ENCODE measurements at regions not wholly inside any gene's neighbourhood (a gene's known extent, or its start where the extent isn't known, plus 50 kb on each side); places are given as distances from the start of the nearest gene placed in this dataset.

DNA sequence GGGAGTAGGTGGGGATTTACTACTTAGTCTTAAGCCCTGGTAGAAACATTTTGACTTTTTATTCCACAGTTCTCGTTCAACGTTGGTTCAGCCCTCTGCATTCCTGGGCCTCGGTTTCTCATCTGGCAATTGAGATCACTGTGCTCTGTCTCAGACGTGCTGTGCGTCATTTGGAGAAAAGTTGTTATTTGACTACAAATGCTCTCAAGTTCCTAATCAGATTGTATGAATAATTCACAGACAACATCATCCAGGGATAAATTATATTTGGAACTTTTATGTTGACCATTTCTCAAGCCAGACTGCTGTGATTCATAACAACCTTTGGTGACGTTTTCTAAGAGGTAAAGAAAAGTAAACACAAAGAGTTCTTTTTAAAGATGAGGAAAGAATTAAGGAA is 69.2 kb downstream of the BLID start:
- DNase-seq: no peak
- Mint-ChIP-seq H3K36me3 (ENCODE audit: insufficient read depth, unreplicated experiment) (no peaks in the 10 kb centered on the region), H3K27me3 (ENCODE audit: unreplicated experiment) (peaks cover 58% of the 10 kb centered on the region), H3K4me1 (ENCODE audit: low read depth, unreplicated experiment) (no peaks in the 10 kb centered on the region), H3K27ac (ENCODE audit: unreplicated experiment) (no peak overlapping the region), H3K4me3 (ENCODE audit: low read depth, unreplicated experiment) (no peak overlapping the region), H3K9me3 (ENCODE audit: low read depth, unreplicated experiment) (peaks cover 8% of the 10 kb centered on the region)
- no TSS peak for BruUV-seq (replicated peaks)
- CTCF ChIA-PET: no interaction called here
- intact Hi-C loops (cut with micrococcal nuclease; ENCODE audit: unreplicated experiment): no loop called here
- TF ChIP-seq, protein P1, sequence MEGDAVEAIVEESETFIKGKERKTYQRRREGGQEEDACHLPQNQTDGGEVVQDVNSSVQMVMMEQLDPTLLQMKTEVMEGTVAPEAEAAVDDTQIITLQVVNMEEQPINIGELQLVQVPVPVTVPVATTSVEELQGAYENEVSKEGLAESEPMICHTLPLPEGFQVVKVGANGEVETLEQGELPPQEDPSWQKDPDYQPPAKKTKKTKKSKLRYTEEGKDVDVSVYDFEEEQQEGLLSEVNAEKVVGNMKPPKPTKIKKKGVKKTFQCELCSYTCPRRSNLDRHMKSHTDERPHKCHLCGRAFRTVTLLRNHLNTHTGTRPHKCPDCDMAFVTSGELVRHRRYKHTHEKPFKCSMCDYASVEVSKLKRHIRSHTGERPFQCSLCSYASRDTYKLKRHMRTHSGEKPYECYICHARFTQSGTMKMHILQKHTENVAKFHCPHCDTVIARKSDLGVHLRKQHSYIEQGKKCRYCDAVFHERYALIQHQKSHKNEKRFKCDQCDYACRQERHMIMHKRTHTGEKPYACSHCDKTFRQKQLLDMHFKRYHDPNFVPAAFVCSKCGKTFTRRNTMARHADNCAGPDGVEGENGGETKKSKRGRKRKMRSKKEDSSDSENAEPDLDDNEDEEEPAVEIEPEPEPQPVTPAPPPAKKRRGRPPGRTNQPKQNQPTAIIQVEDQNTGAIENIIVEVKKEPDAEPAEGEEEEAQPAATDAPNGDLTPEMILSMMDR (IDR thresholded peaks at IDR 0.05; ENCODE audit: unreplicated experiment): no peak

DNA sequence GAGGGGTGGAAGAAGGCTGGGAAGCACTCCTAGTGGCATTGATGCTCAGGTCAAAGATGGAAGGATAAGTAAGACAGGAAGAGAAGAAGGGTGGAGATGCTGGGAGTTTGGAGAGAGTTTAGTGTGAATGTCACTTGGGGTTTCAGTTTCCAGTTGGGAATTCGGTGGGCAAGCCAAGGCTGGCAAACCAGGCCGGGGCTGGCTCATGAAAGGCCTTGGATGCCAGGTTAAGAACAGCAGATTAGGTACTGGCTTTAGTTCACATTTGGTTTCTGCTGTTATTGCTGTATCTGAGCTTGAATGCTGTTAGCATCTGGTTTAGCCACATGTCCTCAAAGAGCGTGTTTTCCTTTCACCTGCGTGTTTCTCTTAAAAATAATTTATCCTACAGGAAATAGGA is 69.6 kb downstream of the BLID start:
- CTCF ChIA-PET: no interaction called here

GRCh38 chr11:122045181-122045586 is 70.8 kb downstream of the BLID start:
- DNase-seq: no peak
- TF ChIP-seq, protein P1 (IDR thresholded peaks at IDR 0.05; ENCODE audit: unreplicated experiment): no peak
- peaks cover 3% of the 10 kb centered on the region for H3K9me3 Mint-ChIP-seq (ENCODE audit: low read depth, unreplicated experiment)
- H3K4me3 Mint-ChIP-seq (ENCODE audit: low read depth, unreplicated experiment): no peak overlapping the region
- H3K36me3 Mint-ChIP-seq (ENCODE audit: insufficient read depth, unreplicated experiment): no peaks in the 10 kb centered on the region
- BruUV-seq (replicated peaks): no TSS peak
- intact Hi-C loops (cut with micrococcal nuclease; ENCODE audit: unreplicated experiment): no loop called here
- peaks cover 55% of the 10 kb centered on the region for H3K27me3 Mint-ChIP-seq (ENCODE audit: unreplicated experiment)
- no peak overlapping the region for H3K27ac Mint-ChIP-seq (ENCODE audit: unreplicated experiment)
- no peaks in the 10 kb centered on the region for H3K4me1 Mint-ChIP-seq (ENCODE audit: low read depth, unreplicated experiment)
- CTCF ChIA-PET: interaction anchor here (0.7 kb wide), 1 partner anchor 628 kb away, joined by 3 read pairs; no protein-coding TSS in a partner anchor

More for the DNA sequence above, 69.6 kb downstream of the BLID start:
- DNase-seq: no peak
- TF ChIP-seq, protein P1 (IDR thresholded peaks at IDR 0.05; ENCODE audit: unreplicated experiment): no peak
- H3K27ac Mint-ChIP-seq (ENCODE audit: unreplicated experiment): no peak overlapping the region
- intact Hi-C loops (cut with micrococcal nuclease; ENCODE audit: unreplicated experiment): no loop called here
- no peaks in the 10 kb centered on the region for H3K36me3 Mint-ChIP-seq (ENCODE audit: insufficient read depth, unreplicated experiment)
- no TSS peak for BruUV-seq (replicated peaks)
- peaks cover 59% of the 10 kb centered on the region for H3K27me3 Mint-ChIP-seq (ENCODE audit: unreplicated experiment)
- H3K9me3 Mint-ChIP-seq (ENCODE audit: low read depth, unreplicated experiment): peaks cover 7% of the 10 kb centered on the region
- no peaks in the 10 kb centered on the region for H3K4me1 Mint-ChIP-seq (ENCODE audit: low read depth, unreplicated experiment)
- no peak overlapping the region for H3K4me3 Mint-ChIP-seq (ENCODE audit: low read depth, unreplicated experiment)

GRCh38 chr11:122044086-122044485 is 71.9 kb downstream of the BLID start:
- no peak overlapping the region for H3K27ac Mint-ChIP-seq (ENCODE audit: unreplicated experiment)
- CTCF ChIA-PET: interaction anchor here (0.7 kb wide), 1 partner anchor 146 kb away, joined by 4 read pairs; no protein-coding TSS in a partner anchor
- H3K4me3 Mint-ChIP-seq (ENCODE audit: low read depth, unreplicated experiment): no peak overlapping the region
- H3K27me3 Mint-ChIP-seq (ENCODE audit: unreplicated experiment): peaks cover 55% of the 10 kb centered on the region
- DNase-seq: no peak
- no TSS peak for BruUV-seq (replicated peaks)
- H3K9me3 Mint-ChIP-seq (ENCODE audit: low read depth, unreplicated experiment): no peaks in the 10 kb centered on the region
- intact Hi-C loops (cut with micrococcal nuclease; ENCODE audit: unreplicated experiment): no loop called here
- no peaks in the 10 kb centered on the region for H3K4me1 Mint-ChIP-seq (ENCODE audit: low read depth, unreplicated experiment)
- H3K36me3 Mint-ChIP-seq (ENCODE audit: insufficient read depth, unreplicated experiment): no peaks in the 10 kb centered on the region
- TF ChIP-seq, protein P1 (IDR thresholded peaks at IDR 0.05; ENCODE audit: unreplicated experiment): no peak

Measured in Calu3 (cell line).